GM23338 (cell line): ENCODE measurements at regions not wholly inside any gene's neighbourhood (a gene's known extent, or its start where the extent isn't known, plus 50 kb on each side); places are given as distances from the start of the nearest gene placed in this dataset.

ENCODE experiments used
- ATAC-seq: fragments of 200-7000 bp; cut with Tn5 transposase; 3 replicates; pipeline ENCODE4 v1.9.1; 2020
- DNase-seq: peaks from one replicate; pipeline ENCODE4 v3.0.0-alpha.2; 2015; ENCODE audit warnings: low spot score
- H2AFZ ChIP-seq: fragments of 200-600 bp; sonication (generic); 2 replicates; pipeline ENCODE4 v1.8.0; 2016; ENCODE audit warnings: antibody characterized with exemption, mild to moderate bottlenecking, moderate library complexity
- H3F3A ChIP-seq: fragments of 200-600 bp; sonication (generic); replicated peaks from 2 replicates; pipeline ENCODE4 v1.8.0; 2017; ENCODE audit warnings: antibody characterized with exemption, mixed run types, low read depth
- H3K27ac ChIP-seq: fragments of 200-600 bp; sonication (generic); 2 replicates; pipeline ENCODE4 v1.6.1; 2016; ENCODE audit warnings: low read depth
- H3K27me3 ChIP-seq: fragments of 200-600 bp; sonication (generic); 2 replicates; pipeline ENCODE4 v1.8.0; 2016; ENCODE audit warnings: mild to moderate bottlenecking, mixed run types, moderate library complexity; ENCODE audit not compliant: insufficient read depth
- H3K36me3 ChIP-seq: fragments of 200-600 bp; sonication (generic); 2 replicates; pipeline ENCODE4 v1.8.0; 2016; ENCODE audit warnings: mild to moderate bottlenecking; ENCODE audit not compliant: insufficient read depth
- H3K4me1 ChIP-seq: fragments of 200-600 bp; sonication (generic); 2 replicates; pipeline ENCODE4 v1.8.0; 2016; ENCODE audit warnings: mild to moderate bottlenecking, moderate library complexity; ENCODE audit not compliant: insufficient read depth
- H3K4me2 ChIP-seq: fragments of 200-600 bp; sonication (generic); 2 replicates; pipeline ENCODE4 v1.7.1; 2017; ENCODE audit warnings: mixed run types
- H3K4me3 ChIP-seq: fragments of 200-600 bp; sonication (generic); 2 replicates; pipeline ENCODE4 v1.6.1; 2016; ENCODE audit warnings: mixed run types
- H3K79me2 ChIP-seq: fragments of 200-600 bp; sonication (generic); replicated peaks from 2 replicates; pipeline ENCODE4 v1.8.0; 2017; ENCODE audit warnings: mild to moderate bottlenecking; ENCODE audit not compliant: insufficient read depth
- H3K9me2 ChIP-seq: fragments of 200-600 bp; sonication (generic); 2 replicates; pipeline ENCODE4 v1.8.0; 2017; ENCODE audit not compliant: insufficient read depth
- H4K20me1 ChIP-seq: fragments of 200-600 bp; sonication (generic); replicated peaks from 2 replicates; pipeline ENCODE4 v1.8.0; 2017; ENCODE audit warnings: mild to moderate bottlenecking; ENCODE audit not compliant: insufficient read depth
- H3K27ac Mint-ChIP-seq: 2 replicates; pipeline ENCODE4 v1.8.0; 2020; ENCODE audit warnings: inconsistent platforms, mild to moderate bottlenecking, moderate library complexity, mixed read lengths
- H3K27me3 Mint-ChIP-seq: 3 replicates; pipeline ENCODE4 v1.8.0; 2022; ENCODE audit warnings: low read depth, mild to moderate bottlenecking, moderate library complexity, mixed read lengths, inconsistent platforms; ENCODE audit not compliant: insufficient read depth, poor library complexity
- H3K36me3 Mint-ChIP-seq: 3 replicates; pipeline ENCODE4 v1.8.0; 2021; ENCODE audit warnings: low read depth, mild to moderate bottlenecking, inconsistent platforms, moderate library complexity, mixed read lengths
- H3K4me1 Mint-ChIP-seq: 3 replicates; pipeline ENCODE4 v1.8.0; 2020; ENCODE audit warnings: mild to moderate bottlenecking, inconsistent platforms, mixed read lengths
- H3K4me3 Mint-ChIP-seq: 3 replicates; pipeline ENCODE4 v1.8.0; 2021; ENCODE audit warnings: moderate library complexity, mild to moderate bottlenecking, inconsistent platforms, mixed read lengths
- H3K9me3 Mint-ChIP-seq: 3 replicates; pipeline ENCODE4 v1.8.0; 2020; ENCODE audit warnings: moderate library complexity, mild to moderate bottlenecking, inconsistent platforms, mixed read lengths
- CREB1 ChIP-seq: fragments of 250-450 bp; sonication (Bioruptor Pico); IDR thresholded peaks from 2 replicates; pipeline ENCODE4 v1.5.0; 2020; ENCODE audit warnings: low read depth, mild to moderate bottlenecking, moderate library complexity
- ETS1 ChIP-seq: IDR thresholded peaks from 2 replicates; pipeline ENCODE4 v1.6.1; 2016; ENCODE audit warnings: antibody characterized with exemption
- EZH2 ChIP-seq: fragments of 200-600 bp; sonication (generic); IDR thresholded peaks from one replicate; pipeline ENCODE4 v1.8.0; 2017; ENCODE audit warnings: antibody characterized with exemption, mild to moderate bottlenecking, low read depth; ENCODE audit not compliant: unreplicated experiment
- EZH2phosphoT487 ChIP-seq: fragments of 200-600 bp; sonication (generic); IDR thresholded peaks from one replicate; pipeline ENCODE4 v1.8.1; 2018; ENCODE audit warnings: antibody characterized with exemption; ENCODE audit not compliant: unreplicated experiment
- JUNB ChIP-seq: IDR thresholded peaks from one replicate; pipeline ENCODE4 v1.6.1; 2016; ENCODE audit warnings: antibody characterized with exemption; ENCODE audit not compliant: unreplicated experiment
- NANOG ChIP-seq: IDR thresholded peaks from 2 replicates; pipeline ENCODE4 v1.6.1; 2016; ENCODE audit warnings: antibody characterized with exemption, borderline replicate concordance
- POLR2AphosphoS5 ChIP-seq: IDR thresholded peaks from 2 replicates; pipeline ENCODE4 v1.6.1; 2016; ENCODE audit warnings: antibody characterized with exemption, low read depth
- STAT1 ChIP-seq: IDR thresholded peaks from one replicate; pipeline ENCODE4 v1.6.1; 2016; ENCODE audit warnings: antibody characterized with exemption; ENCODE audit not compliant: unreplicated experiment
- ZNF114 ChIP-seq: fragments of 250-450 bp; sonication (Bioruptor Pico); IDR thresholded peaks from 2 replicates; pipeline ENCODE4 v1.5.0; 2020; ENCODE audit warnings: mild to moderate bottlenecking, moderate library complexity
- ZNF331 ChIP-seq: fragments of 250-450 bp; sonication (Bioruptor Pico); IDR thresholded peaks from 2 replicates; pipeline ENCODE4 v1.5.0; 2020; ENCODE audit warnings: low read depth, mild to moderate bottlenecking, moderate library complexity
- TF ChIP-seq, protein P1 (sequence below), 2 experiments: fragments of 200-600 bp in 1 of 2; sonication (generic) in 1 of 2; conservative IDR thresholded peaks; 2 replicates each; pipeline versions ENCODE4 v1.5.1 to v1.6.1; 2016 to 2017; ENCODE audit warnings: antibody characterized with exemption in 2 of 2, low read depth in 2 of 2, mild to moderate bottlenecking in 2 of 2, moderate library complexity in 1 of 2
- TF ChIP-seq, protein P2 (sequence below): IDR thresholded peaks from one replicate; pipeline ENCODE4 v1.6.1; 2018; ENCODE audit warnings: antibody characterized with exemption; ENCODE audit not compliant: unreplicated experiment
- TF ChIP-seq, protein P3 (sequence below): fragments of 250-450 bp; sonication (Bioruptor Pico); IDR thresholded peaks from 2 replicates; pipeline ENCODE4 v1.5.0; 2020; ENCODE audit warnings: mild to moderate bottlenecking, moderate library complexity

DNA sequence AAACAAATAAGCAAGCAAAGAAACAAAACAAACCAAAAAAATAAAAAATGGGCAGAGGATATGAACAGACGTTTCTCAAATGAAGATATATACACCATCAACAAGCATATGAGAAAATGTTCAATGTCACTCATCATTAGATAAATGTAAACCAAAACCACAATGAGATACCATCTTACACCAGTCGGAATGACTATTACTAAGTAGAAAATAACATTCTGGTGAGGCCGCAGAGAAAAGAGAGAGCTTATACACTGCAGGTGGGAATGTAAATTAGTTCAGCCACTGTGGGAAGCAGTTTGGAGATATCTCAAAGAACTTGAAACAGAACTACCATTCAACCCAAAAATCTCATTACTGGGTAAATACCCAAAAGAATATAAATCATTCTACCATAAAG is 321.0 kb upstream of the SLIT2 start:
- Histone ChIP-seq H3F3A (no peaks in the 10 kb centered on the region), H3K79me2 (no peaks in the 10 kb centered on the region), H3K4me3 (no peak overlapping the region), H3K4me2 (no peak overlapping the region), H3K9me2 (no peaks in the 10 kb centered on the region), H3K27me3 (no peaks in the 10 kb centered on the region), H2AFZ (no peak overlapping the region), H3K4me1 (no peaks in the 10 kb centered on the region), H4K20me1 (no peaks in the 10 kb centered on the region), H3K27ac (no peak overlapping the region), H3K36me3 (no peaks in the 10 kb centered on the region)
- Mint-ChIP-seq H3K36me3 (no peaks in the 10 kb centered on the region), H3K9me3 (no peaks in the 10 kb centered on the region), H3K27ac (no peak overlapping the region), H3K4me3 (no peak overlapping the region), H3K27me3 (no peaks in the 10 kb centered on the region), H3K4me1 (no peaks in the 10 kb centered on the region)
- no peak for ATAC-seq
- TF ChIP-seq JUNB = no peak
- TF ChIP-seq CREB1 (CRISPR knock-in tag) = no peak
- TF ChIP-seq EZH2 = no peak
- TF ChIP-seq, protein P1, sequence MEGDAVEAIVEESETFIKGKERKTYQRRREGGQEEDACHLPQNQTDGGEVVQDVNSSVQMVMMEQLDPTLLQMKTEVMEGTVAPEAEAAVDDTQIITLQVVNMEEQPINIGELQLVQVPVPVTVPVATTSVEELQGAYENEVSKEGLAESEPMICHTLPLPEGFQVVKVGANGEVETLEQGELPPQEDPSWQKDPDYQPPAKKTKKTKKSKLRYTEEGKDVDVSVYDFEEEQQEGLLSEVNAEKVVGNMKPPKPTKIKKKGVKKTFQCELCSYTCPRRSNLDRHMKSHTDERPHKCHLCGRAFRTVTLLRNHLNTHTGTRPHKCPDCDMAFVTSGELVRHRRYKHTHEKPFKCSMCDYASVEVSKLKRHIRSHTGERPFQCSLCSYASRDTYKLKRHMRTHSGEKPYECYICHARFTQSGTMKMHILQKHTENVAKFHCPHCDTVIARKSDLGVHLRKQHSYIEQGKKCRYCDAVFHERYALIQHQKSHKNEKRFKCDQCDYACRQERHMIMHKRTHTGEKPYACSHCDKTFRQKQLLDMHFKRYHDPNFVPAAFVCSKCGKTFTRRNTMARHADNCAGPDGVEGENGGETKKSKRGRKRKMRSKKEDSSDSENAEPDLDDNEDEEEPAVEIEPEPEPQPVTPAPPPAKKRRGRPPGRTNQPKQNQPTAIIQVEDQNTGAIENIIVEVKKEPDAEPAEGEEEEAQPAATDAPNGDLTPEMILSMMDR (conservative IDR thresholded peaks at IDR 0.05; ENCODE audit: low read depth in 2 of 2) = no peak
- TF ChIP-seq ZNF114 = no peak
- TF ChIP-seq, protein P2, sequence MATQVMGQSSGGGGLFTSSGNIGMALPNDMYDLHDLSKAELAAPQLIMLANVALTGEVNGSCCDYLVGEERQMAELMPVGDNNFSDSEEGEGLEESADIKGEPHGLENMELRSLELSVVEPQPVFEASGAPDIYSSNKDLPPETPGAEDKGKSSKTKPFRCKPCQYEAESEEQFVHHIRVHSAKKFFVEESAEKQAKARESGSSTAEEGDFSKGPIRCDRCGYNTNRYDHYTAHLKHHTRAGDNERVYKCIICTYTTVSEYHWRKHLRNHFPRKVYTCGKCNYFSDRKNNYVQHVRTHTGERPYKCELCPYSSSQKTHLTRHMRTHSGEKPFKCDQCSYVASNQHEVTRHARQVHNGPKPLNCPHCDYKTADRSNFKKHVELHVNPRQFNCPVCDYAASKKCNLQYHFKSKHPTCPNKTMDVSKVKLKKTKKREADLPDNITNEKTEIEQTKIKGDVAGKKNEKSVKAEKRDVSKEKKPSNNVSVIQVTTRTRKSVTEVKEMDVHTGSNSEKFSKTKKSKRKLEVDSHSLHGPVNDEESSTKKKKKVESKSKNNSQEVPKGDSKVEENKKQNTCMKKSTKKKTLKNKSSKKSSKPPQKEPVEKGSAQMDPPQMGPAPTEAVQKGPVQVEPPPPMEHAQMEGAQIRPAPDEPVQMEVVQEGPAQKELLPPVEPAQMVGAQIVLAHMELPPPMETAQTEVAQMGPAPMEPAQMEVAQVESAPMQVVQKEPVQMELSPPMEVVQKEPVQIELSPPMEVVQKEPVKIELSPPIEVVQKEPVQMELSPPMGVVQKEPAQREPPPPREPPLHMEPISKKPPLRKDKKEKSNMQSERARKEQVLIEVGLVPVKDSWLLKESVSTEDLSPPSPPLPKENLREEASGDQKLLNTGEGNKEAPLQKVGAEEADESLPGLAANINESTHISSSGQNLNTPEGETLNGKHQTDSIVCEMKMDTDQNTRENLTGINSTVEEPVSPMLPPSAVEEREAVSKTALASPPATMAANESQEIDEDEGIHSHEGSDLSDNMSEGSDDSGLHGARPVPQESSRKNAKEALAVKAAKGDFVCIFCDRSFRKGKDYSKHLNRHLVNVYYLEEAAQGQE = no peak
- TF ChIP-seq, protein P3, sequence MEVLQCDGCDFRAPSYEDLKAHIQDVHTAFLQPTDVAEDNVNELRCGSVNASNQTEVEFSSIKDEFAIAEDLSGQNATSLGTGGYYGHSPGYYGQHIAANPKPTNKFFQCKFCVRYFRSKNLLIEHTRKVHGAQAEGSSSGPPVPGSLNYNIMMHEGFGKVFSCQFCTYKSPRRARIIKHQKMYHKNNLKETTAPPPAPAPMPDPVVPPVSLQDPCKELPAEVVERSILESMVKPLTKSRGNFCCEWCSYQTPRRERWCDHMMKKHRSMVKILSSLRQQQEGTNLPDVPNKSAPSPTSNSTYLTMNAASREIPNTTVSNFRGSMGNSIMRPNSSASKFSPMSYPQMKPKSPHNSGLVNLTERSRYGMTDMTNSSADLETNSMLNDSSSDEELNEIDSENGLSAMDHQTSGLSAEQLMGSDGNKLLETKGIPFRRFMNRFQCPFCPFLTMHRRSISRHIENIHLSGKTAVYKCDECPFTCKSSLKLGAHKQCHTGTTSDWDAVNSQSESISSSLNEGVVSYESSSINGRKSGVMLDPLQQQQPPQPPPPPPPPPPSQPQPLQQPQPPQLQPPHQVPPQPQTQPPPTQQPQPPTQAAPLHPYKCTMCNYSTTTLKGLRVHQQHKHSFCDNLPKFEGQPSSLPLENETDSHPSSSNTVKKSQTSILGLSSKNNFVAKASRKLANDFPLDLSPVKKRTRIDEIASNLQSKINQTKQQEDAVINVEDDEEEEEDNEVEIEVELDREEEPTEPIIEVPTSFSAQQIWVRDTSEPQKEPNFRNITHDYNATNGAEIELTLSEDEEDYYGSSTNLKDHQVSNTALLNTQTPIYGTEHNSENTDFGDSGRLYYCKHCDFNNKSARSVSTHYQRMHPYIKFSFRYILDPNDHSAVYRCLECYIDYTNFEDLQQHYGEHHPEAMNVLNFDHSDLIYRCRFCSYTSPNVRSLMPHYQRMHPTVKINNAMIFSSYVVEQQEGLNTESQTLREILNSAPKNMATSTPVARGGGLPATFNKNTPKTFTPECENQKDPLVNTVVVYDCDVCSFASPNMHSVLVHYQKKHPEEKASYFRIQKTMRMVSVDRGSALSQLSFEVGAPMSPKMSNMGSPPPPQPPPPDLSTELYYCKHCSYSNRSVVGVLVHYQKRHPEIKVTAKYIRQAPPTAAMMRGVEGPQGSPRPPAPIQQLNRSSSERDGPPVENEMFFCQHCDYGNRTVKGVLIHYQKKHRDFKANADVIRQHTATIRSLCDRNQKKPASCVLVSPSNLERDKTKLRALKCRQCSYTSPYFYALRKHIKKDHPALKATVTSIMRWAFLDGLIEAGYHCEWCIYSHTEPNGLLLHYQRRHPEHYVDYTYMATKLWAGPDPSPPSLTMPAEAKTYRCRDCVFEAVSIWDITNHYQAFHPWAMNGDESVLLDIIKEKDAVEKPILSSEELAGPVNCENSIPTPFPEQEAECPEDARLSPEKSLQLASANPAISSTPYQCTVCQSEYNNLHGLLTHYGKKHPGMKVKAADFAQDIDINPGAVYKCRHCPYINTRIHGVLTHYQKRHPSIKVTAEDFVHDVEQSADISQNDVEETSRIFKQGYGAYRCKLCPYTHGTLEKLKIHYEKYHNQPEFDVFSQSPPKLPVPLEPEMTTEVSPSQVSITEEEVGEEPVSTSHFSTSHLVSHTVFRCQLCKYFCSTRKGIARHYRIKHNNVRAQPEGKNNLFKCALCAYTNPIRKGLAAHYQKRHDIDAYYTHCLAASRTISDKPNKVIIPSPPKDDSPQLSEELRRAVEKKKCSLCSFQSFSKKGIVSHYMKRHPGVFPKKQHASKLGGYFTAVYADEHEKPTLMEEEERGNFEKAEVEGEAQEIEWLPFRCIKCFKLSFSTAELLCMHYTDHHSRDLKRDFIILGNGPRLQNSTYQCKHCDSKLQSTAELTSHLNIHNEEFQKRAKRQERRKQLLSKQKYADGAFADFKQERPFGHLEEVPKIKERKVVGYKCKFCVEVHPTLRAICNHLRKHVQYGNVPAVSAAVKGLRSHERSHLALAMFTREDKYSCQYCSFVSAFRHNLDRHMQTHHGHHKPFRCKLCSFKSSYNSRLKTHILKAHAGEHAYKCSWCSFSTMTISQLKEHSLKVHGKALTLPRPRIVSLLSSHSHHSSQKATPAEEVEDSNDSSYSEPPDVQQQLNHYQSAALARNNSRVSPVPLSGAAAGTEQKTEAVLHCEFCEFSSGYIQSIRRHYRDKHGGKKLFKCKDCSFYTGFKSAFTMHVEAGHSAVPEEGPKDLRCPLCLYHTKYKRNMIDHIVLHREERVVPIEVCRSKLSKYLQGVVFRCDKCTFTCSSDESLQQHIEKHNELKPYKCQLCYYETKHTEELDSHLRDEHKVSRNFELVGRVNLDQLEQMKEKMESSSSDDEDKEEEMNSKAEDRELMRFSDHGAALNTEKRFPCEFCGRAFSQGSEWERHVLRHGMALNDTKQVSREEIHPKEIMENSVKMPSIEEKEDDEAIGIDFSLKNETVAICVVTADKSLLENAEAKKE (CRISPR knock-in tag) = no peak
- TF ChIP-seq EZH2phosphoT487 = no peak
- no peak for TF ChIP-seq ETS1
- no peak for TF ChIP-seq POLR2AphosphoS5
- no peak for TF ChIP-seq NANOG
- no peak for TF ChIP-seq ZNF331 (CRISPR knock-in tag)
- no peak for TF ChIP-seq STAT1
- no peak for DNase-seq
